ENCODE measurements at regions not wholly inside any gene's neighbourhood (a gene's known extent, or its start where the extent isn't known, plus 50 kb on each side); places are given as distances from the start of the nearest gene placed in this dataset.

DNA sequence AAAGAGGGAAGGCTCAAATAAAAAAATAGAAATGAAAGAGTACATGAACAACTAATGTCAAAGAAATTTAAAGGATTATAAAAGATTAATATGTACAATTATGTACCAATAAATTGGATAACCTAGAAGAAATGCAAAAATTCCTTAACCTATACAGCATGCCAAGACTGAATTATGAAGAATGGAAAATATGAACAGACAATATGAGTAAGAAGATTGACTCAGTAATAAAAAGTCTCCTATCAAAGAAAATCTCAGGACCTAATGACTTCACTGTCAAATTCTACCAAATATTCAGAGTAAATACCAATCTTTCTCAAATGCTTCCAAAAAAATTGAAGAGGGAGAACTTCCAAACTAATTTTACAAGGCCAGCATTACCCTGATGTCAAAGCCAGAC is 120.2 kb upstream of the SPOPL start:
- TF ChIP-seq, protein P1, sequence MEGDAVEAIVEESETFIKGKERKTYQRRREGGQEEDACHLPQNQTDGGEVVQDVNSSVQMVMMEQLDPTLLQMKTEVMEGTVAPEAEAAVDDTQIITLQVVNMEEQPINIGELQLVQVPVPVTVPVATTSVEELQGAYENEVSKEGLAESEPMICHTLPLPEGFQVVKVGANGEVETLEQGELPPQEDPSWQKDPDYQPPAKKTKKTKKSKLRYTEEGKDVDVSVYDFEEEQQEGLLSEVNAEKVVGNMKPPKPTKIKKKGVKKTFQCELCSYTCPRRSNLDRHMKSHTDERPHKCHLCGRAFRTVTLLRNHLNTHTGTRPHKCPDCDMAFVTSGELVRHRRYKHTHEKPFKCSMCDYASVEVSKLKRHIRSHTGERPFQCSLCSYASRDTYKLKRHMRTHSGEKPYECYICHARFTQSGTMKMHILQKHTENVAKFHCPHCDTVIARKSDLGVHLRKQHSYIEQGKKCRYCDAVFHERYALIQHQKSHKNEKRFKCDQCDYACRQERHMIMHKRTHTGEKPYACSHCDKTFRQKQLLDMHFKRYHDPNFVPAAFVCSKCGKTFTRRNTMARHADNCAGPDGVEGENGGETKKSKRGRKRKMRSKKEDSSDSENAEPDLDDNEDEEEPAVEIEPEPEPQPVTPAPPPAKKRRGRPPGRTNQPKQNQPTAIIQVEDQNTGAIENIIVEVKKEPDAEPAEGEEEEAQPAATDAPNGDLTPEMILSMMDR (IDR thresholded peaks at IDR 0.05; ENCODE audit: borderline replicate concordance, extremely low read depth, low read length, poor library complexity, severe bottlenecking): no peak
- no peak for TF ChIP-seq EZH2 (IDR thresholded peaks at IDR 0.05; ENCODE audit: borderline replicate concordance, low read depth, low read length, severe bottlenecking)
